A549 (cell line): ENCODE measurements at regions not wholly inside any gene's neighbourhood (a gene's known extent, or its start where the extent isn't known, plus 50 kb on each side); places are given as distances from the start of the nearest gene placed in this dataset.

Source experiments
- ATAC-seq, 2 experiments: fragments of 200-7000 bp in 1 of 2; fragments of >200 bp in 1 of 2; cut with Nextera tagmentation in 1 of 2; cut with Tn5 transposase in 1 of 2; 3 replicates each; pipeline versions ENCODE4 v1.8.0 to v1.9.1; 2018 to 2020; ENCODE audit warnings: mild to moderate bottlenecking in 1 of 2, moderate library complexity in 1 of 2
- CTCF ChIA-PET: fragments of 300-600 bp; sonication (Branson Sonifier 250); formaldehyde crosslinking; extraction: SDS; loops from one replicate; lab custom pipeline; 2021; ENCODE audit warnings: antibody characterized with exemption, inconsistent platforms; lab: Yijun Ruan, JAX
- POLR2A ChIA-PET: fragments of 350-600 bp; formaldehyde crosslinking; extraction: SDS; loops from one replicate; lab custom pipeline; 2021; ENCODE audit warnings: antibody characterized with exemption, inconsistent platforms; lab: Yijun Ruan, JAX
- DNase-seq, 2 experiments: peaks; one replicate each; pipeline versions ENCODE4 v3.0.0 to v3.0.0-alpha.2; 2011 to 2016; ENCODE audit warnings: low read depth in 1 of 2, low spot score in 1 of 2
- FAIRE-seq: peaks from 2 replicates; lab custom pipeline; 2011; peaks lifted over from hg19 to GRCh38; lab: Jason Lieb, UNC
- H3K27ac ChIP-seq, 2 experiments: fragments of >200 bp; sonication (Bioruptor Twin); formaldehyde crosslinking; 3 replicates each; pipeline ENCODE4 v1.5.1; 2016 to 2017
- H3K4me1 ChIP-seq: fragments of >200 bp; sonication (Bioruptor Twin); formaldehyde crosslinking; 3 replicates; pipeline ENCODE4 v1.6.1; 2016
- H3K4me2 ChIP-seq: fragments of >200 bp; sonication (Bioruptor Twin); formaldehyde crosslinking; 3 replicates; pipeline ENCODE4 v1.6.1; 2016
- H3K4me3 ChIP-seq: fragments of >200 bp; sonication (Bioruptor Twin); formaldehyde crosslinking; 3 replicates; pipeline ENCODE4 v1.5.1; 2016
- H3K9me3 ChIP-seq: fragments of >200 bp; sonication (Bioruptor Twin); formaldehyde crosslinking; 3 replicates; pipeline ENCODE4 v1.6.1; 2016
- ATOH8 ChIP-seq: fragments of 250-450 bp; sonication (Bioruptor Pico); IDR thresholded peaks from 2 replicates; pipeline ENCODE4 v1.5.0; 2020; ENCODE audit warnings: low read depth, mild to moderate bottlenecking, moderate library complexity
- CBX8 ChIP-seq: fragments of 200-600 bp; sonication (generic); IDR thresholded peaks from 2 replicates; pipeline ENCODE4 v1.6.1; 2016
- CHD2 ChIP-seq: fragments of 150-350 bp; IDR thresholded peaks from 2 replicates; pipeline ENCODE4 v1.6.1; 2014; ENCODE audit warnings: low read length; ENCODE audit not compliant: partially characterized antibody
- CHD4 ChIP-seq: fragments of 200-600 bp; sonication (generic); IDR thresholded peaks from 2 replicates; pipeline ENCODE4 v1.6.1; 2016; ENCODE audit warnings: antibody characterized with exemption, mild to moderate bottlenecking, borderline replicate concordance
- ELK1 ChIP-seq: fragments of 150-350 bp; IDR thresholded peaks from 2 replicates; pipeline ENCODE4 v1.6.1; 2014; ENCODE audit warnings: low read depth, mild to moderate bottlenecking, low read length
- EP300 ChIP-seq, 2 experiments: fragments of >200 bp; sonication (Bioruptor Twin); formaldehyde crosslinking; IDR thresholded peaks; 2 replicates in 1 of 2; 3 replicates in 1 of 2; pipeline ENCODE4 v1.6.1; 2016 to 2017
- FOSL2 ChIP-seq, 2 experiments: fragments of 450-650 bp in 1 of 2; fragments of >200 bp in 1 of 2; sonication (Bioruptor Twin) in 1 of 2; formaldehyde crosslinking; IDR thresholded peaks; 2 replicates each; pipeline versions ENCODE4 v1.5.0 to v1.6.1; 2016 to 2020; ENCODE audit warnings: mild to moderate bottlenecking in 1 of 2, moderate library complexity in 1 of 2
- HDAC2 ChIP-seq: fragments of 200-600 bp; sonication (generic); IDR thresholded peaks from 2 replicates; pipeline ENCODE4 v1.6.1; 2016
- HES2 ChIP-seq: fragments of >200 bp; sonication (Bioruptor Twin); formaldehyde crosslinking; IDR thresholded peaks from 2 replicates; pipeline ENCODE4 v1.6.1; 2016
- HEYL ChIP-seq: fragments of 250-450 bp; sonication (Bioruptor Pico); IDR thresholded peaks from 2 replicates; pipeline ENCODE4 v1.8.0; 2021; ENCODE audit warnings: mild to moderate bottlenecking, moderate library complexity
- HMGXB4 ChIP-seq: fragments of 250-450 bp; sonication (Bioruptor Pico); IDR thresholded peaks from 2 replicates; pipeline ENCODE4 v1.5.0; 2021; ENCODE audit warnings: mild to moderate bottlenecking, moderate library complexity, borderline replicate concordance
- HOXB5 ChIP-seq: fragments of 250-450 bp; sonication (Bioruptor Pico); IDR thresholded peaks from 2 replicates; pipeline ENCODE4 v1.5.0; 2020; ENCODE audit warnings: mild to moderate bottlenecking, moderate library complexity
- JUNB ChIP-seq: fragments of >200 bp; sonication (Bioruptor Twin); formaldehyde crosslinking; IDR thresholded peaks from 2 replicates; pipeline ENCODE4 v1.6.1; 2016
- KDM1A ChIP-seq: fragments of 200-600 bp; sonication (generic); IDR thresholded peaks from 2 replicates; pipeline ENCODE4 v1.6.1; 2016; ENCODE audit warnings: low read depth, mild to moderate bottlenecking
- KDM5A ChIP-seq: fragments of 200-600 bp; sonication (generic); IDR thresholded peaks from 2 replicates; pipeline ENCODE4 v1.6.1; 2016; ENCODE audit warnings: antibody characterized with exemption, mild to moderate bottlenecking
- MAFK ChIP-seq: fragments of 450-650 bp; IDR thresholded peaks from 2 replicates; pipeline ENCODE4 v1.6.1; 2014; ENCODE audit not compliant: partially characterized antibody
- MAZ ChIP-seq: fragments of 150-350 bp; IDR thresholded peaks from 2 replicates; pipeline ENCODE4 v1.6.1; 2014; ENCODE audit warnings: antibody characterized with exemption, low read depth, low read length, borderline replicate concordance
- MYC ChIP-seq: IDR thresholded peaks from 2 replicates; pipeline ENCODE4 v1.6.1; 2012; ENCODE audit warnings: mild to moderate bottlenecking, inconsistent platforms, low read length, improper control_type of control experiment, borderline replicate concordance
- NFE2L2 ChIP-seq: fragments of 150-350 bp; conservative IDR thresholded peaks from 2 replicates; pipeline ENCODE4 v1.6.1; 2014; ENCODE audit warnings: low read length
- PBX3 ChIP-seq: IDR thresholded peaks from 2 replicates; pipeline ENCODE4 v1.6.1; 2012
- PHF8 ChIP-seq: fragments of 200-600 bp; sonication (generic); IDR thresholded peaks from 2 replicates; pipeline ENCODE4 v1.6.1; 2016; ENCODE audit warnings: low read depth, mild to moderate bottlenecking, antibody characterized with exemption, moderate library complexity, borderline replicate concordance
- POLR2A ChIP-seq: IDR thresholded peaks from 2 replicates; pipeline ENCODE4 v1.6.1; 2012; ENCODE audit warnings: mild to moderate bottlenecking, low read length
- RNF2 ChIP-seq: fragments of 200-600 bp; sonication (generic); IDR thresholded peaks from 2 replicates; pipeline ENCODE4 v1.6.1; 2016; ENCODE audit warnings: low read depth, mild to moderate bottlenecking, antibody characterized with exemption, moderate library complexity, borderline replicate concordance
- ZC3H11A ChIP-seq: fragments of 450-650 bp; IDR thresholded peaks from 2 replicates; pipeline ENCODE4 v1.6.1; 2014; ENCODE audit warnings: antibody characterized with exemption, mild to moderate bottlenecking
- ZFP36 ChIP-seq: fragments of 450-650 bp; IDR thresholded peaks from 2 replicates; pipeline ENCODE4 v1.6.1; 2014; ENCODE audit warnings: borderline replicate concordance; ENCODE audit not compliant: partially characterized antibody
- ZNF302 ChIP-seq: fragments of 250-450 bp; sonication (Bioruptor Pico); IDR thresholded peaks from 2 replicates; pipeline ENCODE4 v1.9.0; 2021; ENCODE audit warnings: inconsistent platforms, mild to moderate bottlenecking, moderate library complexity
- ZSCAN20 ChIP-seq: fragments of 250-450 bp; sonication (Bioruptor Pico); IDR thresholded peaks from 2 replicates; pipeline ENCODE4 v1.8.0; 2022; ENCODE audit warnings: mild to moderate bottlenecking, moderate library complexity
- WGBS: methylation state at CpG from one replicate; pipeline ENCODE4 v1.1.6; 2017; ENCODE audit errors: missing lambda C conversion rate; 5-methylcytosine and 5-hydroxymethylcytosine counted together

- FAIRE-seq (no peak), DNase-seq (no peak), ATAC-seq (no peak)
- Histone ChIP-seq H3K4me1 (no peaks in the 10 kb centered on the region), H3K27ac (no peak overlapping the region), H3K4me3 (no peak overlapping the region), H3K9me3 (no peaks in the 10 kb centered on the region), H3K4me2 (no peak overlapping the region)
- TF ChIP-seq HMGXB4 (CRISPR knock-in tag) (no peak), KDM1A (no peak), NFE2L2 (no peak), CHD4 (no peak), PBX3 (no peak), HDAC2 (no peak), CHD2 (no peak), RNF2 (no peak), EP300 (IDR thresholded peaks at IDR 0.05) (no peak), KDM5A (no peak), HEYL (CRISPR knock-in tag) (no peak), MYC (no peak)
- CTCF ChIA-PET, result no interaction called here
- WGBS, result 26% methylated on average over 1 of the region's 1 CpG
- POLR2A ChIA-PET, result no interaction called here
Observed at GRCh38 chr4:17241835-17242234, 270.1 kb downstream of the QDPR start.

GRCh38 chr4:17238633-17239032 lies 273.3 kb downstream of the QDPR start:
- POLR2A ChIA-PET, result no interaction called here
- Histone ChIP-seq H3K27ac (no peak overlapping the region), H3K4me2 (no peak overlapping the region), H3K4me3 (no peak overlapping the region), H3K9me3 (no peaks in the 10 kb centered on the region), H3K4me1 (no peaks in the 10 kb centered on the region)
- no peak for DNase-seq
- FAIRE-seq, result no peak
- ATAC-seq, result no peak
- TF ChIP-seq PHF8 (no peak), CBX8 (no peak), ZFP36 (no peak), MAZ (no peak), HES2 (no peak), JUNB (no peak), MAFK (no peak), ZNF302 (CRISPR knock-in tag) (no peak), EP300 (IDR thresholded peaks at IDR 0.05) (no peak)
- CTCF ChIA-PET, result no interaction called here
- WGBS, result 28% methylated on average over 6 of the region's 6 CpGs

- POLR2A ChIA-PET, result no interaction called here
- CTCF ChIA-PET, result no interaction called here
- DNase-seq, result no peak
- H3K4me3 ChIP-seq, result no peak overlapping the region
- ATAC-seq, result no peak
- no peaks in the 10 kb centered on the region for H3K4me1 ChIP-seq
- H3K4me2 ChIP-seq, result no peak overlapping the region
- H3K27ac ChIP-seq, result no peak overlapping the region
- no peaks in the 10 kb centered on the region for H3K9me3 ChIP-seq
- no peak for TF ChIP-seq ZSCAN20 (CRISPR knock-in tag)
- no peak for TF ChIP-seq PBX3
- TF ChIP-seq POLR2A, result no peak
- no peak for TF ChIP-seq ELK1
- no peak for TF ChIP-seq ATOH8 (CRISPR knock-in tag)
- TF ChIP-seq HOXB5 (CRISPR knock-in tag), result no peak
- TF ChIP-seq RNF2, result no peak
- no peak for TF ChIP-seq ZC3H11A
- TF ChIP-seq FOSL2 (IDR thresholded peaks at IDR 0.05), result no peak
- TF ChIP-seq FOSL2 (CRISPR knock-in tag; IDR thresholded peaks at IDR 0.05), result no peak
- no peak for FAIRE-seq
- 0% methylated on average over 1 of the region's 1 CpG for WGBS
Observed at GRCh38 chr4:17236686-17237085, 275.2 kb downstream of the QDPR start.
